ENCODE measurements at regions not wholly inside any gene's neighbourhood (a gene's known extent, or its start where the extent isn't known, plus 50 kb on each side); places are given as distances from the start of the nearest gene placed in this dataset.

DNA sequence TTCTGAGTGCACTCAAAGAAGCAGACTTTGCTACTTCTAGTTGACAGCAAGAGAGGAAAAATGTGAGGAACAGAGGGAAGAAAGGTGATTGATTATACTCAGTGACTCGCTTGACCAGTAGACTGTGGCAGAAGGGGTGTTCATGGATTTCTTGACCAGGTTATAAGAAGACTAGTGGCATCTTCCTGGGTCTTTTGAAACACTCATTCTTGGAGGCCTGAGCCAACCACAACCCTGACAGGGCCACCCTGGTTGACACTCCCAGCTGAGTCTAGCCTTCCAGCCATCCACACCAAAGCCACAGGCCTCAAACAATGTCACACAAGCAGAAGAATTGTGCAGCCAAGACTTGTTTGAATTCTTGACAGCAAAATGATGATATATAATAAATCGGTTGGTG lies 366.3 kb downstream of the SS18 start:
- no peak for TF ChIP-seq POLR2AphosphoS5 (IDR thresholded peaks at IDR 0.05; ENCODE audit: low read depth, low read length)
- TF ChIP-seq POLR2A (IDR thresholded peaks at IDR 0.05; ENCODE audit: low read depth, low read length): no peak

Measured in GM12892 (cell line).